Keratinocyte (primary cell): ENCODE measurements at regions not wholly inside any gene's neighbourhood (a gene's known extent, or its start where the extent isn't known, plus 50 kb on each side); places are given as distances from the start of the nearest gene placed in this dataset.

Experiments
- CTCF ChIP-seq, 3 experiments: IDR thresholded peaks in 1 of 3; conservative IDR thresholded peaks in 1 of 3; optimal IDR thresholded peaks in 1 of 3; 2 replicates in 2 of 3; 3 replicates in 1 of 3; pipeline versions ENCODE3 to v1.5.1; 2011; ENCODE audit warnings: low read length in 3 of 3, mild to moderate bottlenecking in 3 of 3, moderate library complexity in 2 of 3, control low read depth in 1 of 3, inconsistent platforms in 1 of 3; ENCODE audit not compliant: insufficient read depth in 2 of 3; ENCODE audit errors: extremely low read depth in 1 of 3
- EZH2 ChIP-seq: IDR thresholded peaks from one replicate; pipeline ENCODE4 v1.6.1; 2012; ENCODE audit warnings: inconsistent platforms, mild to moderate bottlenecking, low read length, moderate library complexity

DNA sequence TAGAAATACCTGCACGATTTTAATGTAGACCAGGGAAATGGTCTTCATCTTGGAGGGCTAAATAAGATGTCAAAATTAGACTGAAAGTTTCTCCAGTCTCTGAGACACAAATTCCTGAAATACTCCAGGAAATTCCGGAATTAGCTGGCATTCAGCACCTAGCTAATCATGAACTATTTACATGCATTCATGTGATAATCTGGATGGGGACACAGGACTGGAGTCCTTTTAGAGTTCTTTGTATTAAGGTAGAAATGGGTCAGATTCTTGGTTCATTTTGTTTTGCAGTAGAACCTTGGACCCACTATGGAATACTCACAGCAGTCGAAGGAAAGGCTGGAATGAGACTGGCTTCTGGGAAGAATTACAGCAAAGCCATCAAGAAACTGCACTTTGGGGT is 65.3 kb upstream of the MDFIC start:
- TF ChIP-seq EZH2, result no peak
- TF ChIP-seq CTCF (optimal IDR thresholded peaks at IDR 0.05 in 1 of 3, IDR thresholded peaks at IDR 0.05 in 1 of 3, conservative IDR thresholded peaks at IDR 0.05 in 1 of 3; ENCODE audit: extremely low read depth in 1 of 3, insufficient read depth in 2 of 3, low read length in 3 of 3), result no peak
